ENCODE measurements at regions not wholly inside any gene's neighbourhood (a gene's known extent, or its start where the extent isn't known, plus 50 kb on each side); places are given as distances from the start of the nearest gene placed in this dataset.

DNA sequence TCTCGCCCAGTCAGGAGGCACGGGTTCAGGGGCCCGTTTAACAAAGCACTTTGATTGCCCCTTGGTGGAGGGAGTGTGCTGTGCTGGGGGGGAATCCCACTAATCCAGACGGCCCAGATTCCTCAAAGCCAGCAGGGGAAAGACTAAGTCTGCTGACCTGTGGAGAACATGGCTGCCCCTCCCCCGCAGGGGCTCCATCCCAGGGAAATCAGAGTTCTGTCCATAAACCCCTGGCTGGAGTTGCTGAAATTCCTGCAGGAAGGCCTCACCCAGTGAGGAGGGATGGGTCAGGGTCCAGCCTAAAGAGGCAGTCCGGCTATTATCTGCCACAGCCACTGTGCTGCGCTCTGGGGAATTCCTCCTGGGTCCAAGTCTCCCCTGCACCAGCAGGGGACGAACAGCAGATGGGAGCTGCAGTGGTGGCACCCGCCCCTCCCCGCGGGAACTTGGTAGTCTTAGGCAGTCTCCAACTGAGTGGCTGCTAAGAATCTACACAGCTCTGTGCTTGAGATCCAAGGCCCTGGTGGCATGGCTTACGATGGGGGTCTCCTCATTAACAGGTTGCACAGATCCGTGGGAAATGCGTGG is 174.0 kb upstream of the DAB2 start:
- ChIA-PET CTCF (interaction anchor here (0.7 to 1.2 kb wide), 3 partner anchors 29 to 116 kb away, joined by 3 read pairs; no protein-coding TSS in a partner anchor), POLR2A (no interaction called here)
- no peak overlapping the region for H3K4me3 ChIP-seq (ENCODE audit: low read depth, low read length)
- DNase-seq (ENCODE audit: low read depth, low spot score), result no peak
- TF ChIP-seq, protein P1, sequence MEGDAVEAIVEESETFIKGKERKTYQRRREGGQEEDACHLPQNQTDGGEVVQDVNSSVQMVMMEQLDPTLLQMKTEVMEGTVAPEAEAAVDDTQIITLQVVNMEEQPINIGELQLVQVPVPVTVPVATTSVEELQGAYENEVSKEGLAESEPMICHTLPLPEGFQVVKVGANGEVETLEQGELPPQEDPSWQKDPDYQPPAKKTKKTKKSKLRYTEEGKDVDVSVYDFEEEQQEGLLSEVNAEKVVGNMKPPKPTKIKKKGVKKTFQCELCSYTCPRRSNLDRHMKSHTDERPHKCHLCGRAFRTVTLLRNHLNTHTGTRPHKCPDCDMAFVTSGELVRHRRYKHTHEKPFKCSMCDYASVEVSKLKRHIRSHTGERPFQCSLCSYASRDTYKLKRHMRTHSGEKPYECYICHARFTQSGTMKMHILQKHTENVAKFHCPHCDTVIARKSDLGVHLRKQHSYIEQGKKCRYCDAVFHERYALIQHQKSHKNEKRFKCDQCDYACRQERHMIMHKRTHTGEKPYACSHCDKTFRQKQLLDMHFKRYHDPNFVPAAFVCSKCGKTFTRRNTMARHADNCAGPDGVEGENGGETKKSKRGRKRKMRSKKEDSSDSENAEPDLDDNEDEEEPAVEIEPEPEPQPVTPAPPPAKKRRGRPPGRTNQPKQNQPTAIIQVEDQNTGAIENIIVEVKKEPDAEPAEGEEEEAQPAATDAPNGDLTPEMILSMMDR (IDR thresholded peaks at IDR 0.05; ENCODE audit: insufficient read depth, low read length, missing control alignments), result no peak

DNA sequence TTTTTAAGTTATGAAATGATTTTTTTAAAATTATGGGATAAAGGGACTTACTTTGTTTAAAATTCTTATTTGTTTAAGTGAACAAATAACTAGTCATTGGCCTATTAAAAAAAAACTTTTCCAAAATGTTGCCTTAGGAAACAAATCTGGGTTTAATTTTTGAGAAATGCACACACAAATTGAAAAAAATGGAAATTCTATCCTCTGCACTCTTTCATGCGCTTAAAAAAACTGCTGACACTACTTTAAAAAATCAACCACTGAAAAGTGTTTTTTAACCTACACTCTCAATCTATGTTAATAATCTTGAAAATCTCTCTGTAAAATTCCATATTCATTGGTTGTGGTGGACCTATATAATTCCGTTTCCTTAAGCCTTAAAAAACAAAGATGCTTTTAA is 163.4 kb upstream of the DAB2 start:
- TF ChIP-seq, protein P1 (IDR thresholded peaks at IDR 0.05; ENCODE audit: insufficient read depth, low read length, missing control alignments), result no peak

DNA sequence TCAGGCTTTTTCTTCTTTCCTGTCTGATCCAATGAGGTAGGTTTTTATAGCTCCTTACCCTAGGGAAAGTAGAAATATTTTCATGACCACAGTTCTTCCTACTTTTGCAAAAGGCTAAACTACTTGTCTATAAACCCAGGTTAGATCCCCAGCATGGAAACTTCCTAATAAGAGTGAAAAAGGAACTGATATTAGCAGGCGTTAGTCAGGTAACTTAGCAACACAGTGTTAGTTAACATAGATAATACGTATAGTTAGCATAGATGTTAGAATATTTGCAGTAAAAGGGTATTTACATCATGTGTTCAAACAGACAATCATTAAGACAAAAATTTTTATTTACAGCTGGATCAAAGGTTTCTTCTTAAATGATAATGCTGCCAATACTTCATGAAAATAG is 162.9 kb upstream of the DAB2 start:
- no peak overlapping the region for H3K4me3 ChIP-seq (ENCODE audit: low read depth, low read length)
- CTCF ChIA-PET, result interaction anchor here (3.0 kb wide), 1 partner anchor 9 kb away, joined by 15 read pairs; no protein-coding TSS in a partner anchor
- no peak for DNase-seq (ENCODE audit: low read depth, low spot score)
- POLR2A ChIA-PET, result no interaction called here
- TF ChIP-seq, protein P1 (IDR thresholded peaks at IDR 0.05; ENCODE audit: insufficient read depth, low read length, missing control alignments), result no peak

More for the DNA sequence above, 163.4 kb upstream of the DAB2 start:
- ChIA-PET CTCF (interaction anchor here (1.2 to 3.0 kb wide), 2 partner anchors 10 to 1102 kb away, joined by 4 to 15 read pairs; no protein-coding TSS in a partner anchor), POLR2A (no interaction called here)
- DNase-seq (ENCODE audit: low read depth, low spot score), result no peak
- no peak overlapping the region for H3K4me3 ChIP-seq (ENCODE audit: low read depth, low read length)

DNA sequence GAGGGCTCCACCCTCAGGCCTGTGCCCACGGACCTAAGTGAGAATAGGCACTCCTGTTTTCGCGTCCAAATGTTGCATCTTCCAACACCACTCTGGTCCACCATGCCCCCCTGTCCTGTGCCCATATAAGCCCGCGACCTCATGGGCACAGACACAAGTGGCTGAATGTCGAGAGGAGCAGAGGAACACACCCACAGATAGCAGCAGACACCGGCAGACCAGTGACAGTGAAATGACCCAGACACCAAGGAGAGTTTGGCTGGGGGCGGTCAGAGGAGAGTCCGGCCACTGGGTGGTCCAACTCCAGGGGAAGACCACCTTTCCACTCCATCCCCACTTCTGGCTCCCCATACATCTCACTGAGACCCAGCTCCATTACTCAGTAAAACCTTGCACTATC is 161.4 kb upstream of the DAB2 start:
- ChIA-PET POLR2A (no interaction called here), CTCF (no interaction called here)
- TF ChIP-seq, protein P1 (IDR thresholded peaks at IDR 0.05; ENCODE audit: insufficient read depth, low read length, missing control alignments), result no peak
- no peak overlapping the region for H3K4me3 ChIP-seq (ENCODE audit: low read depth, low read length)
- DNase-seq (ENCODE audit: low read depth, low spot score), result no peak

DNA sequence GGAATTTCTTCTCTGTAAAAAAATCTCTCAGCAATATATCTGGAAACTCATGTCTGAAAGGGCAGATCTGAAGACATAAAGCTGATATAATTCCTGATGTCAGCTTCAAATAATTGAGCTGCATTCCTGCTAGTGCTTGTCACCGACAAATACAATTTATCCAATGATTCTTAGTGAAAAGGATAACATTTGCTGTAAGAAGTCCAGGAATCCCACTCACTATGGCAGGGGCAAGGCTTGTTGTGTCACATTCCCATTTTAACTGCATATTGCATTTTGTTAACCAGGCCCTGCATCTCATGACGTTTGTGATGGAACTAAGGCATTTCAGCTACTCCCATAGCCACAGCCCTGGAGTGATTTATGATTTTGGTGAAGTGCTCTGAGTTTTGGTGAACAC is 160.1 kb upstream of the DAB2 start:
- CTCF ChIA-PET, result interaction anchor here (1.8 to 2.5 kb wide), 2 partner anchors 13 to 1104 kb away, joined by 4 to 6 read pairs; no protein-coding TSS in a partner anchor
- POLR2A ChIA-PET, result no interaction called here
- TF ChIP-seq, protein P1 (IDR thresholded peaks at IDR 0.05; ENCODE audit: insufficient read depth, low read length, missing control alignments), result no peak

DNA sequence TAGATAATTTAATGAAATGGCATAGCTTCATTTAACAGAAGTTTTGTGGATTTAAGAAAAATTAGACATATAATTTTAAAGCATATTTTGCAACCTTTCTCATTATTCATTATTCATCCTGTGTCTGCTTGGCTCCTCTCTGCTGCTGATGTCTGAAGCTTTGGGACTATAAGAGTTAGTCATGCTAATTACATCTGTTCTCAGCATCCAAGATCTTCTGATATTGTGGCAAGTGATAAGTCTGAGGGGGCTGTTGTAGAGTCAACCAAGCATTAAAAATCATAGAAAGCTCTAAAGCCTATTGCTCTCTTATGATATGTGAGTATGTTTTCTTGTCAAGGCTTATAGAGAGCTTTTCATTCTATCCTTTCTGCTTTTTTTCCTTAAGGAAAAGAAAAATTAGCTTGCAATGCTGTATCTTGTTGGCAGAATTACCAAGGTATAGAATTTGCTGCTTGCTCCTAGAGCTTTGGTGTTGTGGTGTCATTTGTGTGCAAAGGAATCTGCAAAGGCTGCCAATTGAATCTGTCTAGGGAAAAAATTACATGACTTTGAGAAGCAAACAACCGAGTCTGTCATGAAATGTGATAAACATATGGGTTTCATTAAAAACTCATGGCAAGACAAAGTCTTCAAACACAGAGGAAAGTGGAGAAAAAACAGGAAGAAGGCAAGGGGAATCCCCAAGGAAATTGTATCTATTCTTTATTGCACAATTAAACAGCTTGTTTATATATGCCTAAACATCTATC is 156.1 kb upstream of the DAB2 start:
- POLR2A ChIA-PET, result interaction anchor here (0.8 kb wide), 1 partner anchor 157 kb away, joined by 3 read pairs; no protein-coding TSS in a partner anchor
- DNase-seq (ENCODE audit: low read depth, low spot score), result peak; percentile 31
- TF ChIP-seq, protein P1 (IDR thresholded peaks at IDR 0.05; ENCODE audit: insufficient read depth, low read length, missing control alignments), result no peak
- CTCF ChIA-PET, result interaction anchor here (0.8 to 2.9 kb wide), 8 partner anchors 9 to 1298 kb away, joined by 3 to 15 read pairs (median 4); no protein-coding TSS in a partner anchor
- H3K4me3 ChIP-seq (ENCODE audit: low read depth, low read length), result no peak overlapping the region

More for the DNA sequence above, 160.1 kb upstream of the DAB2 start:
- DNase-seq (ENCODE audit: low read depth, low spot score), result no peak
- H3K4me3 ChIP-seq (ENCODE audit: low read depth, low read length), result no peak overlapping the region
